K562 (cell line): ENCODE measurements at regions not wholly inside any gene's neighbourhood (a gene's known extent, or its start where the extent isn't known, plus 50 kb on each side); places are given as distances from the start of the nearest gene placed in this dataset.

Experiments used
- CBX5 ChIP-seq: IDR thresholded peaks from 2 replicates; pipeline ENCODE4 v1.6.1; 2014; ENCODE audit warnings: low read depth, borderline replicate concordance
- ETV6 ChIP-seq, 3 experiments: fragments of 150-350 bp in 1 of 3; sonication (generic) in 1 of 3; formaldehyde crosslinking in 1 of 3; IDR thresholded peaks; 2 replicates each; pipeline versions ENCODE4 v1.6.1 to v1.8.0; 2014 to 2022; ENCODE audit warnings: borderline replicate concordance in 2 of 3, low read depth in 2 of 3, antibody characterized with exemption in 1 of 3, low read length in 1 of 3, mild to moderate bottlenecking in 1 of 3, missing genetic modification reagents in 1 of 3
- GABPA ChIP-seq: fragments of 200-800 bp; sonication (Bioruptor generic); conservative IDR thresholded peaks from 2 replicates; pipeline ENCODE4 v1.6.1; 2016; ENCODE audit warnings: low read depth, missing genetic modification characterization, missing compliant biosample characterization
- POLR2A ChIP-seq: fragments of 450-650 bp; conservative IDR thresholded peaks from 2 replicates; pipeline ENCODE4 v1.6.1; 2016
- PREB ChIP-seq: sonication (generic); formaldehyde crosslinking; IDR thresholded peaks from 2 replicates; pipeline ENCODE4 v1.8.1; 2023; ENCODE audit warnings: mild to moderate bottlenecking, missing genetic modification reagents
- TAF1 ChIP-seq: IDR thresholded peaks from 2 replicates; pipeline ENCODE4 v1.6.1; 2011; ENCODE audit warnings: mild to moderate bottlenecking, low read length, moderate library complexity; ENCODE audit not compliant: insufficient read depth, control insufficient read depth, severe bottlenecking; ENCODE audit errors: extremely low read depth
- ZNF408 ChIP-seq: fragments of 250-450 bp; sonication (Bioruptor Pico); IDR thresholded peaks from 2 replicates; pipeline ENCODE4 v1.4.0; 2020; ENCODE audit warnings: low read depth, mild to moderate bottlenecking, moderate library complexity

- no peak for TF ChIP-seq ETV6 (IDR thresholded peaks at IDR 0.05; ENCODE audit: borderline replicate concordance in 1 of 2, low read depth in 2 of 2, low read length in 1 of 2)
- TF ChIP-seq ETV6 (CRISPR knock-in tag; IDR thresholded peaks at IDR 0.05; ENCODE audit: borderline replicate concordance): no peak
- TF ChIP-seq PREB: no peak
- no peak for TF ChIP-seq CBX5
- no peak for TF ChIP-seq POLR2A
- no peak for TF ChIP-seq ZNF408 (CRISPR knock-in tag)
- no peak for TF ChIP-seq GABPA (tag)
- TF ChIP-seq TAF1: no peak
Measured at GRCh38 chr20:60132827-60133670, 174.8 kb downstream of the CDH26 start.
